ENCODE measurements at regions not wholly inside any gene's neighbourhood (a gene's known extent, or its start where the extent isn't known, plus 50 kb on each side); places are given as distances from the start of the nearest gene placed in this dataset.
A peak's percentile ranks its signal among the peaks of the same experiment; 100 is the strongest.

- DNase-seq (ENCODE audit: low spot score) = no peak
These were observed 106.5 kb upstream of the CCDC112 start for GRCh38 chr5:115402822-115403577.

- no peak for DNase-seq (ENCODE audit: low spot score)
These were observed 105.6 kb upstream of the CCDC112 start for GRCh38 chr5:115402092-115402491.

- DNase-seq (ENCODE audit: low spot score) = no peak
These were observed 102.3 kb upstream of the CCDC112 start for GRCh38 chr5:115398719-115399118.

GRCh38 chr5:115396688-115397087 lies 100.2 kb upstream of the CCDC112 start:
- no peak for DNase-seq (ENCODE audit: low spot score)

- no peak for DNase-seq (ENCODE audit: low spot score)
These were observed 99.6 kb upstream of the CCDC112 start for GRCh38 chr5:115396081-115396480.

GRCh38 chr5:115394531-115394930 lies 98.1 kb upstream of the CCDC112 start:
- no peak for DNase-seq (ENCODE audit: low spot score)

- DNase-seq (ENCODE audit: low spot score) = no peak
These were observed 96.8 kb upstream of the CCDC112 start for GRCh38 chr5:115393239-115393638.

- DNase-seq (ENCODE audit: low spot score) = no peak
These were observed 96.2 kb upstream of the CCDC112 start for GRCh38 chr5:115392611-115393010.

GRCh38 chr5:115391780-115392179 lies 95.3 kb upstream of the CCDC112 start:
- DNase-seq (ENCODE audit: low spot score) = no peak

- DNase-seq (ENCODE audit: low spot score) = peak; percentile 64
These were observed 93.4 kb upstream of the CCDC112 start for GRCh38 chr5:115389799-115390382.

- no peak for DNase-seq (ENCODE audit: low spot score)
These were observed 92.8 kb upstream of the CCDC112 start for GRCh38 chr5:115389034-115389798.

GRCh38 chr5:115388240-115388639 lies 91.8 kb upstream of the CCDC112 start:
- no peak for DNase-seq (ENCODE audit: low spot score)

- DNase-seq (ENCODE audit: low spot score) = no peak
These were observed 91.4 kb upstream of the CCDC112 start for GRCh38 chr5:115387816-115388215.

- DNase-seq (ENCODE audit: low spot score) = no peak
These were observed 90.2 kb upstream of the CCDC112 start for GRCh38 chr5:115386657-115387056.

- no peak for DNase-seq (ENCODE audit: low spot score)
These were observed 88.3 kb upstream of the CCDC112 start for GRCh38 chr5:115384587-115385375.

- DNase-seq (ENCODE audit: low spot score) = no peak
These were observed 86.5 kb upstream of the CCDC112 start for GRCh38 chr5:115382989-115383388.

- DNase-seq (ENCODE audit: low spot score) = no peak
These were observed 85.6 kb upstream of the CCDC112 start for GRCh38 chr5:115381911-115382662.

GRCh38 chr5:115379622-115380344 lies 83.3 kb upstream of the CCDC112 start:
- DNase-seq (ENCODE audit: low spot score) = no peak

GRCh38 chr5:115378754-115379153 lies 82.3 kb upstream of the CCDC112 start:
- DNase-seq (ENCODE audit: low spot score) = no peak

GRCh38 chr5:115377468-115378217 lies 81.2 kb upstream of the CCDC112 start:
- no peak for DNase-seq (ENCODE audit: low spot score)

Data from iPS-NIHi11 (cell line).